Mononuclear cell (primary cell): ENCODE measurements at regions not wholly inside any gene's neighbourhood (a gene's known extent, or its start where the extent isn't known, plus 50 kb on each side); places are given as distances from the start of the nearest gene placed in this dataset.

Source experiments
- H3K27me3 ChIP-seq: 2 replicates; pipeline ENCODE4 v1.6.0; 2011; ENCODE audit warnings: low read length, control low read depth; ENCODE audit not compliant: insufficient read depth
- H3K4me1 ChIP-seq: 2 replicates; pipeline ENCODE4 v1.5.1; 2011; ENCODE audit warnings: mild to moderate bottlenecking, low read length, control low read depth; ENCODE audit not compliant: insufficient read depth
- H3K4me3 ChIP-seq: 2 replicates; pipeline ENCODE4 v1.5.1; 2011; ENCODE audit warnings: mild to moderate bottlenecking, low read length, moderate library complexity
- H3K9me3 ChIP-seq: 2 replicates; pipeline ENCODE4 v1.5.1; 2011; ENCODE audit warnings: low read depth, mild to moderate bottlenecking, control low read depth, low read length

- Histone ChIP-seq H3K4me1 (no peaks in the 10 kb centered on the region), H3K4me3 (no peak overlapping the region), H3K27me3 (no peaks in the 10 kb centered on the region), H3K9me3 (no peaks in the 10 kb centered on the region)
Measured at GRCh38 chr18:37721544-37722522, 156.2 kb upstream of the CELF4 start.

DNA sequence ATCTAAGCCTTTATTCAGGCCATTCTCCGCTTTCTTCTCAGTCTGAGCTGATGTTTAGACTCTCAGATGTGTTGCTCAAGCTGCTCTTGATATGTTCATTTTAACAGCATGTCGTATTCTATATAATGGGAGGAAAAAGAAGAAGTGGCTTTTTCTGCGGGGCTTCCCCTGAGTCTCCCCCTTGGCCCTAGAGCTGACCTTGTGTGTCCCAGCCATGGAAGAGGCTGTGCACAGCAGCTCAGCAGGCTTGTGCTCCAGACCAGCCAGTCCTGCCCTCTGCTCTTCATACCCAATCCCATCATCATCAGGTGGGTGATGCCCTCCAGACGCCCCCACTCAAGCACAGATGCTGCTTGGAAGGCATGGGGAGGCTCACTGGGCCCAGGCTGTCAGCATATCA lies 155.1 kb upstream of the CELF4 start:
- Histone ChIP-seq H3K27me3 (no peaks in the 10 kb centered on the region), H3K4me3 (no peak overlapping the region), H3K4me1 (no peaks in the 10 kb centered on the region), H3K9me3 (no peaks in the 10 kb centered on the region)

DNA sequence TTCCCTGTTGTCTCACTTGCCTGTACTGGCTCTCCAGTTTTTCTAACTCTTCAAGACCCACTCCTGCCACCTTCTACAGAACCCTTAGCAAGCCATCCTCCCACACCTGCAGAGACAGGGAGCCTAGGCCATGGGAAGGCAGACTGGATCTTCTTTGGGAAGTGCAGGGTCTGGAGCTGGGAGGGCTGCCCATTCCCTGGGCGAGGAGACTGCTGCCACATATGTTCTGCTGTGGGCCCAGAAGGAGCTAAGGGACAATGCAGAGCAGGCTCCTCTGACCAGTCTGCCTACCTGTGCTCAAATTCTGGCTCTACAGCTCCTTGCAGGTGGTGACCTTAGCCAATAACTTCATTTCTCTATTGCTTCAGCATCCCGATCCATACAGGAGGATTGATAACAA lies 152.1 kb upstream of the CELF4 start:
- H3K9me3 ChIP-seq: no peaks in the 10 kb centered on the region
- H3K27me3 ChIP-seq: no peaks in the 10 kb centered on the region
- H3K4me1 ChIP-seq: no peaks in the 10 kb centered on the region
- no peak overlapping the region for H3K4me3 ChIP-seq

DNA sequence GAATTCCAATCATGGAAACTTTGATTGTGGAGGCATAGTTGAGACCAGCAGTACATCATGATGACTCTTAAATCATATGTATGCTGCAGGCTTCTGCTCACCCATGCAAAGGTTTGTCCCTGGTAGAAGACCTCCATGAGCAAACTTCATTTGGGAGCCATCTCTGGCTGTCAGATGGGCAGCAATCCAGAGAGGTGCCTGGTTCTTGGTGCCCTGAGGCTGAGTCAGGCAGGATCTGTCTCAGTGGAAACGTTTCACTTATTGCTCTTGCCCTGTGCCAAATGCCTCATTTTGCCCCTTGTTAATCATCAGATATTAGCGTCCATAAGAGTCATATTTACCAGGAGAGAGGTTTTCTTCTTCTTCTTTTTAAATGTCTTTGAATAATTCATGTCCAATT lies 151.5 kb upstream of the CELF4 start:
- Histone ChIP-seq H3K4me1 (no peaks in the 10 kb centered on the region), H3K4me3 (no peak overlapping the region), H3K9me3 (no peaks in the 10 kb centered on the region), H3K27me3 (no peaks in the 10 kb centered on the region)

- no peaks in the 10 kb centered on the region for H3K4me1 ChIP-seq
- no peak overlapping the region for H3K4me3 ChIP-seq
- no peaks in the 10 kb centered on the region for H3K9me3 ChIP-seq
- H3K27me3 ChIP-seq: no peaks in the 10 kb centered on the region
Measured at GRCh38 chr18:37716106-37716735, 150.6 kb upstream of the CELF4 start.

DNA sequence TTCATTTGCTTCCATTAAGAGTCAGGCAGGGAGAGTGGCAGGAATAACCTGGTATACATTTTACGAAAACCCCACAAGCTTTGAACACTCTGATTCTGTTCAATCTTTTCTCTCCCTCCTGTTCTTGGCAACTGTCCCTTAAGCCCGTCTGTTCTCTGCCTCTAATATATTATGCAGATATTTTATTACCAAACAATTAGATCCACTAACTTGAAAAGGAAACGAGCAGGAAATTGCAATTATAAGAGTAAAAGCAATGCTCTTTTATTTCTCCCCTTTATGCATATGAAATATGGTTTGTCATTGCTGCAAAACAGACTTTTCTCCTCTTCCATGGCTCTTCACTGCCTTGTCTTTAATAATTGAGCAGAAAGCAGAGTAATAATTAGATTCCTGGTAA lies 149.1 kb upstream of the CELF4 start:
- H3K27me3 ChIP-seq: no peaks in the 10 kb centered on the region
- no peaks in the 10 kb centered on the region for H3K9me3 ChIP-seq
- H3K4me1 ChIP-seq: no peaks in the 10 kb centered on the region
- H3K4me3 ChIP-seq: no peak overlapping the region

DNA sequence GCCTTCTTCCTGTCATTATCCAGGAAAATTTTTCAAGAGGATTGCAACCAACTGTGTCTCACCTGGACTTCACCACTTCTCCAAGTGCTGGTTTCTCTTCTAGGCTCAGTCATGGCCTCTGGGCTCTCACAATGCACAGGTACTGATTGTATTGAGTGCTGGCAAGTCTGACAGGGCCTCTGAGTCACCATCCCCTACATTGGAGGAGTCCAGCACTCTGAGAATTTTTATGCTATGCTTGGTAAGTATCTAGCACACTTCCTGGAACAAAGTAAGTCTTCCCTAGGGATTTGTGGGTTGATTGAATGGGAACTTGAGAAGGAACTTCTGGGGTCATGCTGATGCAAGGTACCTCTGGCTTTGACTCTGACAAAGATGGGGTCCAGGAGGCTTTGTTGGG lies 147.2 kb upstream of the CELF4 start:
- Histone ChIP-seq H3K4me3 (no peak overlapping the region), H3K27me3 (no peaks in the 10 kb centered on the region), H3K9me3 (no peaks in the 10 kb centered on the region), H3K4me1 (no peaks in the 10 kb centered on the region)

GRCh38 chr18:37711766-37712505 lies 146.3 kb upstream of the CELF4 start:
- no peaks in the 10 kb centered on the region for H3K27me3 ChIP-seq
- H3K4me3 ChIP-seq: no peak overlapping the region
- no peaks in the 10 kb centered on the region for H3K4me1 ChIP-seq
- H3K9me3 ChIP-seq: no peaks in the 10 kb centered on the region

DNA sequence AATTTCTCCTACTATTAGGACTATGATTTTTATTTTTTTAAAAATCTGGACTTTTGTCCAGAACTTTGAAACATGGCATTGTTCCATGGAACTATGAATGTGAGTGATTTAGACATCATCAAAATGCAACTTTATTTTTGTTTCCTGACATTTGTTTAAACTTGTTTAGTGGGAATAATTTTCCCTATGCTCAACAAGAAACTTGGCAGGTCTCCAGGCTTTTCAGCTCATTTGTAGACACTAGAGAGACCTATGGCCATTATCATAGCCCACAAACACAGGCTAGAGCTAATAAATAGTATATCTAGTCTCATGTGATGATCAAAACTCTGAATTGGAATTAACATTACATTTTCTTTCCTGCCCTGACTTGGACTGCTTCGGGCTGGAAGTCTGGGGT lies 145.1 kb upstream of the CELF4 start:
- H3K9me3 ChIP-seq: no peaks in the 10 kb centered on the region
- H3K27me3 ChIP-seq: no peaks in the 10 kb centered on the region
- no peaks in the 10 kb centered on the region for H3K4me1 ChIP-seq
- H3K4me3 ChIP-seq: no peak overlapping the region

- Histone ChIP-seq H3K9me3 (no peaks in the 10 kb centered on the region), H3K4me3 (no peak overlapping the region), H3K4me1 (no peaks in the 10 kb centered on the region), H3K27me3 (no peaks in the 10 kb centered on the region)
Measured at GRCh38 chr18:37709740-37710139, 144.1 kb upstream of the CELF4 start.

DNA sequence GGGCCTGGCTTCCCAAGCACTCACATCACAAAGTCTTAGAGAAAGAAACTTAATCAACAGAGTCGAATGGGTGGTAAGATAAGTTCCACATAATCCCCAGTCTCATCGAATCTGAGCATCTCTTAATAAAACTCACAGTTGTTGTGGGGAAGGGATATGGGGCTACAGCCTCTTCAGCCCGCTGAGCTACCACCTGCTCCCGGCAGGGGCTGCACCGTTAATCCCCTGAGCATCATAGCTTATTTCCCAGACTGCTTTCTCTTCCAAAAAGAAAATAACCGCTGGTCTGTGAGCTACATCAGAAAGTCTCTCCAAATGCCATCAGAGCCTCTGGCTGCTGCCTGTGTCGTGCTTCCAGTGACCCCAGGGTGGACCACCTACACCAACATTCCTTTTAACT lies 139.4 kb upstream of the CELF4 start:
- Histone ChIP-seq H3K4me3 (no peak overlapping the region), H3K4me1 (no peaks in the 10 kb centered on the region), H3K9me3 (no peaks in the 10 kb centered on the region), H3K27me3 (no peaks in the 10 kb centered on the region)

GRCh38 chr18:37702841-37703240 lies 137.2 kb upstream of the CELF4 start:
- H3K4me3 ChIP-seq: no peak overlapping the region
- H3K27me3 ChIP-seq: no peaks in the 10 kb centered on the region
- H3K9me3 ChIP-seq: no peaks in the 10 kb centered on the region
- no peaks in the 10 kb centered on the region for H3K4me1 ChIP-seq

DNA sequence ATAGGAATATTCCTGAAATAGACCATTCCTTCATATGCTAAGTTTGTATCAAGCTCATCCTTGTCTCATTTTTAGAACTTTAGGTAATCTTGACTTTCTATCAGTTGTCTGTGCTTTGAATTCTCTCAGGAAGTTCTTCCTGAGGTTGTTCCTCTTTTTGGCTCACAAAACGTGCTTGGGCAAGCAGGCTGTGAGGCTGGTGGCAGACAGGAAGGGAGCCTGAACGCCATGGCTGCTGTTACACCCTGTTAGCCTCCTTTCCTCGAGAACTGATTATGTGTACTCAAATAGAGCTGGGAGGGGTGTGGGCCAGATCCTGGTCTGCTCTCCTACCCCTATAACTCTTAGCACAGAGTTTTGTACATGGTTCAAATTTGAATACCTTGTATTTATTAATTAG lies 136.4 kb upstream of the CELF4 start:
- no peaks in the 10 kb centered on the region for H3K4me1 ChIP-seq
- no peak overlapping the region for H3K4me3 ChIP-seq
- H3K9me3 ChIP-seq: no peaks in the 10 kb centered on the region
- H3K27me3 ChIP-seq: no peaks in the 10 kb centered on the region

- H3K4me1 ChIP-seq: no peaks in the 10 kb centered on the region
- H3K27me3 ChIP-seq: no peaks in the 10 kb centered on the region
- no peak overlapping the region for H3K4me3 ChIP-seq
- H3K9me3 ChIP-seq: no peaks in the 10 kb centered on the region
Measured at GRCh38 chr18:37698508-37699040, 133.0 kb upstream of the CELF4 start.

DNA sequence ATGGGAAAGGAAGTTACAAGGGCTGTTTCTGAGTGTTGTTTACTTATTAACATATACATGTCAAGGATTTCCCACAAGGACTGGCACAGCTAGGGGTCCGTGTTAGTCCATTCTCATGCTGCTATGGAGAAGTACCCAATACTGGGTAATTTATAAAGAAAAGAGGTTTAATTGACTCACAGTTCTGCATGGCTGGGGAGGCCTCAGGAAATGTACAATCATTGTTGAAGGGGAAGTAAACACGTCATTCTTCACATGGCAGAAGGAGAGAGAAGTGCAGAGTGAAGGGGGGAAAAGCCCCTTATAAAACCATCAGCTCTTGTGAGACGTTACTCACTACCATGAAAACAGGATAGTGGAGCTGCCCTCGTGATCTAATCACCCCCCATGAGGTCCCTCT lies 128.9 kb upstream of the CELF4 start:
- Histone ChIP-seq H3K4me1 (no peaks in the 10 kb centered on the region), H3K4me3 (no peak overlapping the region), H3K9me3 (no peaks in the 10 kb centered on the region), H3K27me3 (no peaks in the 10 kb centered on the region)
